ENCODE measurements at regions not wholly inside any gene's neighbourhood (a gene's known extent, or its start where the extent isn't known, plus 50 kb on each side); places are given as distances from the start of the nearest gene placed in this dataset.
"Not testable (repeated sequence)": the region's sequence is repeated elsewhere in the genome, so short reads cannot be mapped to it uniquely, and the experiment has no call there.

GRCh38 chr5:6273090-6273735, 105.1 kb downstream of the MED10 start:
- no peak for DNase-seq

- DNase-seq, result no peak
These were observed 108.4 kb downstream of the MED10 start for GRCh38 chr5:6269925-6270324.

- DNase-seq, result no peak
These were observed 111.6 kb downstream of the MED10 start for GRCh38 chr5:6266671-6267197.

GRCh38 chr5:6264394-6264793, 114.0 kb downstream of the MED10 start:
- no peak for DNase-seq

GRCh38 chr5:6262651-6263363, 115.5 kb downstream of the MED10 start:
- DNase-seq, result no peak

GRCh38 chr5:6261668-6262067, 116.7 kb downstream of the MED10 start:
- DNase-seq, result no peak

- DNase-seq, result no peak
These were observed 117.1 kb downstream of the MED10 start for GRCh38 chr5:6261256-6261655.

GRCh38 chr5:6260846-6261245, 117.5 kb downstream of the MED10 start:
- DNase-seq, result no peak

GRCh38 chr5:6256901-6257300, 121.4 kb downstream of the MED10 start:
- no peak for DNase-seq

GRCh38 chr5:6255956-6256355, 122.4 kb downstream of the MED10 start:
- DNase-seq, result no peak

GRCh38 chr5:6253846-6254245, 124.5 kb downstream of the MED10 start:
- no peak for DNase-seq

- no peak for DNase-seq
These were observed 125.1 kb downstream of the MED10 start for GRCh38 chr5:6253281-6253680.

GRCh38 chr5:6252581-6252980, 125.8 kb downstream of the MED10 start:
- no peak for DNase-seq

GRCh38 chr5:6251565-6252102, 126.7 kb downstream of the MED10 start:
- DNase-seq, result no peak

- no peak for DNase-seq
These were observed 128.2 kb downstream of the MED10 start for GRCh38 chr5:6250121-6250520.

GRCh38 chr5:6248132-6248531, 130.2 kb downstream of the MED10 start:
- DNase-seq, result no peak

- DNase-seq, result no peak
These were observed 131.4 kb downstream of the MED10 start for GRCh38 chr5:6246820-6247437.

- no peak for DNase-seq
These were observed 134.0 kb downstream of the MED10 start for GRCh38 chr5:6244339-6244714.

GRCh38 chr5:6243706-6244338, 134.5 kb downstream of the MED10 start:
- no peak for DNase-seq

- not testable (repeated sequence) for DNase-seq
These were observed 137.3 kb downstream of the MED10 start for GRCh38 chr5:6241056-6241455.

- DNase-seq, result no peak
These were observed 141.4 kb downstream of the MED10 start for GRCh38 chr5:6236858-6237481.

- DNase-seq, result no peak
These were observed 142.1 kb downstream of the MED10 start for GRCh38 chr5:6236170-6236793.

All from Kasumi-1 (cell line).